Amniotic epithelial cell (primary cell): ENCODE measurements at regions not wholly inside any gene's neighbourhood (a gene's known extent, or its start where the extent isn't known, plus 50 kb on each side); places are given as distances from the start of the nearest gene placed in this dataset.

ENCODE experiments used
- DNase-seq: peaks from one replicate; pipeline ENCODE4 v3.0.0-alpha.2; 2010; ENCODE audit warnings: low read depth

DNA sequence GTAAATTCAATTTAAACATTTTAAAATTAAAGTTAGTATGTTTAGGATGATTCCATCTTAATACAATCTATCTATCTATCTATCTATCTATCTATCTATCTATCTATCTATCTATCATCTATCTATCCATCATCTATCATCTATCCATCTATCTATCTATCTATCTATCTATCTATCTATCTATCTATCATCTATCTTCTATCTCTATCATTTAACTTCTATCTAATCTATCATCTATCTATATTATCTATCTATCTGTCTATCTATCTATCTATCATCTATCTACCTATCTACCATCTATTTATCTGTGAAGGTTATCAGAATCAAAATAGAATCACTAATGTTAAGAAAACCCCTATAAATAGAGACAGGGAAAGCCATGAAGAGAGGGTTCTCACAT, 78.3 kb downstream of the RAMP3 start:
- no peak for DNase-seq

DNA sequence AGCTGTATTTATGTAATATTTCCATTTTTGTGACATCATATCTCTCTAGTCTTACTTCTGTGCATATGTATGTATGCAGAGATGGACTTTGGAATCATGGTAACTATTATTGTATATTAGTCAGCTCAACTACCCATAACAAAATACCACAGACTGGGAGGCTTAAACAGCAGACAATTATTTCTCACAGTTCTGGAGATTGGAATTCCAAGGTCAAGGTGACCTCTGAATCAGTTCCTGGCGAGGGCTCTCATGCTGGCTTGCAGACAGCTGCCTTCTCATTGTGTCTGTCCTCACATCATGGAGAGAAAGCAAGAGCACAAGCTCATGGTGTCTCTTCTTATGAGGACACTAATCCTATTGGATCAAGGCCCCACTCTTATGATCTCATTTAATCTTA, 79.1 kb downstream of the RAMP3 start:
- DNase-seq, result no peak

DNA sequence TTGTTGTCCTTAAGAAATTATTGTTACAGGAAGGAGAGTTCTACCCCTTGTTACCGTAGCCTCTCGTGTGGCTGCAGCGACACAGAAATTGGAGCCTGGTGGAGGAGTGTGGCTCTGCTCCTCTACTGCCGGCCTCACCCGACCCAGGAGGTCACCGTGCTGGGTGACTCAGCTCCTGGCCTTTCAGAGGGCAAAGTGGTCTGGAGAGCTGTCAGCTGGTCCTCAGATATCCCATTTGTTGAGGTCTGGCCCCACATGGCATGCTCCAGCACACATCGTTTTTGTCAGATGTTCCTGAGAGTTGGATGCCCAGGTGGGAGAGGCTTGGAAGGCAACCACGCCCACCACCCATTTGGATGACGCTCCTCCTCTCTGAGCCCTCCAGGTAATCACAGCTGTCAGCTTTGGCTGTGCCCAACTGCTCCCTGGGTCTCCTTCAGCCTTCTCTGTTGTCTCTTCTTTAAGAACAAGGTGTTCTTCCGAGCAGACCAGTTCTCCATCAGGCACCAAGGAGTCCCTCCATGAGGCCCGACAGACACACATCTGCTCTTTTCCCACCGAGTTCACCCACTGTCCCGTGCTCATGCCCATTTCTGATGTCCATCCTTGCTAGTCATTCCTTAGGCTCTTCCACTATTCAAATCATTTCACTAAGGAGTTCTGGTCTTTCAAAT, 80.3 kb downstream of the RAMP3 start:
- no peak for DNase-seq

DNA sequence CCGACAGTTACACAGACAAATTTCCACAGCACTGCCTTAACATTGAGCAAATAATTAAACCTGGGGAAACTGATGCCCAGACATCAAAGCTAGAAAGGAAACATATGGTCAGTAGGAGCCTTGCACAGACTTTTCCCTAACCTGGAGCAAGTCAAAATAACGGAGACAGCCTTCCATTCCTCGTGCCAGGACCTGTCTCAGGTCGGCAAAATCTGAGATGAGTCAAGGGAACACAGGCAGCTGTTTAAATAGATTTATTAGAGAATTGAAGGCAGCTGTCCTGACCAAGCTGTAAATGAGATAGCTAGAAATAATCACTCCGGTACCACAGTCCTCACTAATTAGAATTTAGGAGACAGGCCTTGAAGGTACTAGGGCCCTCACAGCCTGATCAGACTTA, 81.2 kb downstream of the RAMP3 start:
- no peak for DNase-seq

DNA sequence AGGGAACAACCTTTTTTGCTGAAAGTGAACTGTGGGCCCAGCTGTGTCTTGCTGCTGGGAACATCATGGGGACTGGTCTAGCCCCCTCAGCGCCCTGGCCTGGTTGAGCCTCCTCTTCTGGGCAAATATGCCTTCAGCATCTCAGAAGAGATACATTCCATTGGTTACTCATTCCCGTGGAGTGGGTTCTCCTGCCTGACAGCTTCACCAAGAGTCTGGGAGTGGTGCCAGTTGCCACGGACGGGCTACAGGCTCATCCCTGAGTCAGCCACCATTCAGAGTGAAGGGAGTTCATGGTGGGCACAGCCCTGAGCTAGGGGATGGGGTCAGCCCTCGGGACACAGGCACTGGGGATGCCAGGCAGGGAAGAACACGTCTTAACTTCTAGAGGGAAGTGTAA, 81.9 kb downstream of the RAMP3 start:
- peak; percentile 43 for DNase-seq

DNA sequence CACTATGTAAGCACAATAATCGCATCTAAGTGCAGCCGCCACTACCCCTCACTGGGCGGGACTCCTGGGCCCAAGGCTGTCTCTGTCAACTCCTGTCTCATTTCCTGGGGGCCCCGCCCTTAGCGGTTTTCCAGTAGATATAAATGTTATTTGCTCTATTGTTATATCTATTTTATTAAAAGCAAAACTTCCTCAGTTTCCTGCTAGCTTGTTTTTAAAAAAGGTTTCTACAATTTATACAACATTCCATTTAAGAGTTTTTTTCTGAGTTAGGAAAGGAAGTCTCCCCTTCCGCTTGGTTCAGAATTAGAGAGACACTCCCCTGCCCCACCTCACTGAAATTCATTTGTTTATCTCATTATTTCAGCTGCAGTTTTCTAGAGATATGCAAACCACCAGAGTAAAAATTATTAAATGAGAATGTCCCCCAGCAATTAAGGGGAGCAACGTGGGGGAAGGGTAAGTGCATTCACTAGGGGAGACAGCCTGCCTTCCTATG, 82.7 kb downstream of the RAMP3 start:
- DNase-seq, result no peak

DNA sequence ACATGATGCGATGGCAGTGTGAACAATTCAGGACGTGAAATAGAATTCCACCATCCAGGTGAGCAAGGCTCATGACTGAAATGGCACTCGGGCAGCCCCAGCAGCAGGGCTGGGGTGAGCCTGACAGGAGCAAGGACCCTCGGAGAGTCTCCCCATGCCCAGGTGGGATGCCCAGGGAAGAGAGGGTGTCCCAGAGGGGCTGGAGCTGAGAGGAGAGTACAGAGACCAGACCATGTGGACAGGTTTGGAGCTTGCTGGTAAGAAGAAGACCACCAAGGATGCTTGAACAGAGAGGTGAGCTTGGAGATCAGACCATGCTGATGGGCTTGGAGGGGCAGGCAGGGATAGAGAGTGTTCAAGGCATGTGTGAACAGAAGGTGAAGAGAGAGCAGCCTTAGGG, 83.3 kb downstream of the RAMP3 start:
- DNase-seq, result no peak

DNA sequence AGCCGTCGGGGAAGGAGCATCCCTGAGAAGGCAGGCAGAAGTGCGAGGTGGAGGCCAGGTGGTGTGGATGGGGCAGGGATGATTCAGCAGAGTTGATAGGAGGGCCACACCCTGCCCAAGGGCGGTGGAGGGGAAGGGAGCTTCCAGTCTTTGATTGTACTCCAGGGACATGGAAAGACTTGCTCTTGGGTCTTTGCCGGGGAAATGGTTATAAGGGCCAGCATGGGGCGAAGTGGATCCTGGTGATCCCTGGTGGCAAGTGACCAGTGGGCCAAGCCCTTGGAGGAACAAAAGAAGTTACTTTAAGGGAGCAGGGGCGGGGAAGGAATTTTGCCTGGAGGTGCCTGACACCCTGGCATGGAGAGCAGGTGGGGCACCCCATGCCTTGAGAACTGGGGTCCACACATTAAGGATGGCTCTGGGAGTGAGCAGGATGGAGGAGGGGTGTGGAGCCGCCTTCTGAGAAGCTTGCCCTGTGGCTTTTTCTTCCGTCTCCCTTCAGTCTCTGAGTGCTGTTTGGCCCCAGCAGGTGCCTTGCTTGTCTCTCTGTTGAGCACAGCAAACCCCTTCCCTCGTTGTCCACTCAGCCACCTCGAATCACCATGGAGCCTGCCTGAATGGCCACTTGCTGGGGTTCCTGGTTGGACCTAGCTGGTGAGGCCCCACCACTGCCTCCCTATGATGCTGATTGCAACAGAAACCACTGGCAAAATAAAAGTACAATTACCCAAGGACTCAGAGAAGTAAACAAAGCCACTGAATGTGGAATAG, 83.9 kb downstream of the RAMP3 start:
- no peak for DNase-seq

DNA sequence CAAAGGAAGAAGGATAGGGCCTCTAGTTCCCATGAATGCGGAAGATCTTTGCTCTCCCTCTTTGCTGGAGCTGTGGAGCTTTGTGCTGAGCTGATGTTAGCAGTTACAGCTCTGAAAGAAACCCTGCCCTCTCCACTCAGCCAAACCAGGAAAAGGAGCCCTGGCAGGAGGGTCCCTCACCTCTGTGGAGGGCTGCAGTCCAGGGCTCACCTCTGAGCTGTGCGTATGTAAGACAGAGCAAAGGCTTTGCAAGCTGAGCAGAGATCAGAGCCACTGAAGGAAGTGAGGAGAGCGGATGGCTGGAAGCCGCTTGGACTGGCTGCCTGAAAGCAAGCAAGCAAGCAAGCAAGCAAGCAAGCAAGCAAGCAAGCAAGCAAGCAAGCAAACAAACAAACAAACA, 84.7 kb downstream of the RAMP3 start:
- no peak for DNase-seq

DNA sequence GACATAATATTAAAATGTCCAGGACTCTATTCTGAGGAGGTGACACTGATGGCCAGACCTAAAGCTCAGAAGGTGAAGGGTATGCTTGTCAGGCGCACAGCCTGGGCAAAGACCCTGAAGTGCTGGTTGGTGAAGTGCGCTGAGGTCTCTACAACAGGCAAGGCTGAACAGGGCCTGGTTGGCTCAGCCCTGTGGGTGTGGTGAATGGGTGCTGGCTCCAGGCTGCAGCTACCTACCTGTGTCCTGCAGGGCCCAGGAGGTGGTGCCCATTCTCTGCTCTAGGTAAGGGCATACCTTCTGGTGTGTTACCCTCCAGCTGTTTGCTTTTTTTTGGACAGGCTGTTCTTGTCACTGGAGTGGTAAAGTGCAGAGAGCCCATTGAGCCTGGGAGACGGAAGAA, 85.1 kb downstream of the RAMP3 start:
- no peak for DNase-seq

DNA sequence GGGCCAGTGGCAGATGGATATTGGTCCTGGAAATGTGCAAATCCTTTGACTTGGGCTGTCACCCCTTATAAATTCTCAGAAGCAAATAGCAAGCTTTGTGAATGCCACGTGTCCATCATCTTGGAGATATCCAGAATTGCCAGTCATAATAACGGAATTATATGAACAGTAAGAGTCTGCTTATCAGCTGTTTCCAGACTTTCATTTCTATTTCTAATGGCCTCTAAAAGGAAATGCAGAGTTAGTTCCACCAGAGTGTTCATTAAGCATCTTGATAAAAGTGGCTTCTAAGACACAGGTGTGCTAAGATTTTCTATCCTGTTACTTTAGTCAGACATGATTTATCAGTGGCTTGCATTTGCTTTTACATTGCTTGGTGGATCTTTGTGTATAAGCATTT, 87.4 kb downstream of the RAMP3 start:
- DNase-seq, result no peak

DNA sequence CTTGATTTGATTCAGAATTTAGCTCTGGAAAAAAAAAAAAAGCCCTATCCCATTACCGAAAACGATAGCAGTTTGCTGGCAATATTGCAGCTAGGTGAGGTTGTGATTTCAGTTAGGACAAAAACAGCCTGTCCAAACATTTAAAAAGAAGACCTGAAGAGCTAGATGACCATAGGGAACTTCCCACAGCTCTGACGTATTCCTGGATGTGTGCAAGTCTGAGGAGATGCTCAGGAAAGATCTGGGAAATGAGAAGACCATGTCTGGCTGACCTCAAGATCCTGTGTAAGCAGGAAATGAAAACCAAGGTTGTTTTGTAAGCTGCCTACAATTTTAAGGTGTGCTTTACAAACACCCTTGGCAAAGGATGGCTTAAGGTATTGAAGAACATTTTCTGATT, 88.7 kb downstream of the RAMP3 start:
- no peak for DNase-seq

DNA sequence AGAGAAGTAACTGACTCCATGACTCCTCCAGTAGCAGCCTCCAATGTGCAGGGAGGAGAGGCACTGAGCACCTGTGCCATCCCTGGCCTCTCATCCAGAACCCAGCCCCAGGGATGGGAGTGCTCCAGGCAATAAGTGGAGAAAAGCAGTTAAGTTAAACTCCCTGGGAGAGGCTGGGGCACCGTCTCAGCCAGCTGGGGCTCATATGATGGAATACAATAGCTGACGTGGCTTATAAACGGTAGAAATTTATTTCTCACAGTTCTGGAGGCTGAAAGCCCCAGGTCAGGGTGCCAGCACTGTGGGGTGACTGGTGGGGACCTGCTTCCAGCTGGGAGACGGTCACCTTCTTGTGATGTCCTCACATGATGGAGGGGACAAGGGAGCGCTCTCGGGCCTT, 94.7 kb downstream of the RAMP3 start:
- DNase-seq, result no peak

DNA sequence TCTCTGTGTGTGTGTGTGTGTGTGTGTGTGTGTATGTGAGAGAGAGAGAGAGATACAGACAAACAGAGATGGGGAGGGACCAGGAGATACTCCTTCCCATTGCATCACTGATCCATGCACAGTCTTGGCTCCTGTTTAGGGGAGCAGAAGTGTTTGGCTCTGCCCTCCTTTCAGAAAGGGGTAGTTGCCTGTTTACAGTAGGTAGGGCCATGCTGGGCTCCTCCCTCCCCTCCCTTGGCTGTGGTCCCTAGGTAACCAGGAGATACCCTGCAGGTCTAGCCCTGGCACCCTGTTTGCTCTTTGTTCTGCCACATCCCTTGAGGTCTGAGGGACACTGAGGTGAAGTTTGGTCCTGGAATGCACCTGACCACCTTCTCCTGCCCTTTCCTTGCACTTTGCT, 95.3 kb downstream of the RAMP3 start:
- no peak for DNase-seq

DNA sequence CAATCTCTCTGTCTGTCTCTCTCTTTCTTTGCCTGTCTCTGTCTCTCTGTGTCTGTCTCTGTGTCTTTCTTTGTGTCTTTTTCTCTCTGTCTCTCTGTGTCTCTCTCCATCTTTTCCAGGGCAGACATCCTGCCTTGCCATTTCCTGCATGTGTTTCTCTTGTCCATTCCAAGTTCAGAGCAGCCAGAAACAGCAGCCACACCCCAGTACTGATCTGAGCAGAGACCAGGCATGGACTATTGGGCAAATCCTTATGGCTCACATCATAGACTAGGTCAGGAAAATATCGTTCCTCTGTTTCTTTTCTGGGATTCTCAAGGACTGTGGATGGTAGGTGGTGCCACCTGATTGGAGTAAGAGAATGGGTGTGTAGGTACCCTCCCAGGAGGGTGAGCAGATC, 95.8 kb downstream of the RAMP3 start:
- DNase-seq, result no peak

DNA sequence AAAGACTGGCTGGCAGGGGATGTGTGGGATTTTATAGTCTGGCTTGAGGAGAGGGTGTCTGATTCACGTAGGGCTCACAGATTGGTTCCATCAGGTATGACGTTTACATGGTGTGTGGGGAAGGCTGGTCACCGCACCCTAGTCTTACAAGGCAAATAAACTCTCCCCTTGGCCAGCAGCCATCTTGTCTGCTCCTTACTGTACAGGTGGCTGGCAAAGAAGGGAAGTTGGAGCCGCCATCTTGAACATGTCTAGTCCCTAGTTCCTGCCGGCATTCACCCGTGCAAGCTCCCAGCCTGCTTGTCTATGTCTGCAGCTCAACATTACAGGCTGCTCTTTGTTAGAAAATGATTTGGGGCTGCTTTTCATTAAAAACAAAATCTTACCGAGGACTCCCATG, 97.6 kb downstream of the RAMP3 start:
- DNase-seq, result no peak

DNA sequence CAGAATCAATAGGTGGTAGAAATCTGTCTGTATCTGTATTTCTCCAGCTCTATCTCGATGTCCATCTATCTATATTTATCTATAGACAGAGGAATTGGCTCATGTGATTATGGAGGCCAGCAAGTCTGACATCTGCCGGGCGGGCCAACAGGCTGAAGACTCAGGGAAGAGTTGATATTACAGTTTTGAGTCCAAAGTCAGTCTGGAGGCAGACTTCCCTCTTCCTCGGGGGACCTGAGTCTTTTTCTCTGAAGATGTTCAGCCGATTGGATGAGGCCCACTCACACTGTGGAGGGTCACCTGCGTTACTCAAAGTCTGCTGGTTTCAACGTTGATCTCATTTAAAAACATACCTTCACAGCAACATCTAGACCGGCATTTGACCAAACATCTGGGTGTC, 98.7 kb downstream of the RAMP3 start:
- no peak for DNase-seq

DNA sequence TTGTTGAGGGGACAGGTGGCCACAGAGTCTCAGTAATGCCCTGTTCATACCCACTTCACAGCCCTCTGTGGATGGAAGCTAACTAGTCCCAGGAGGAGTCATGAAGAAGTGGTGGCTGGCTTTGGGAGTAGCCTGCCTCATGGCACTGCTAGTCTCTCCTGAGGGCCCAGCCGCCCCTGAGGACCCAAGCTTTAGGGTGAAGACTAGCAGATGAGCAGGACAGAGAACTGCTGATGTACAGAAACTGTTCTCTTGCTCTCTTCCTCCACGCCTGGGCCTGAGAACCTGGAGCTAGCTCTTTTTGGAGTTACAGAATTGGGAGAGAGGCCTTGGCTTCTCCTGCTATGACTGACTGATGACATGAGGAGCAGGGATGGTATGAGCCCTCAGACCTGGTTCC, 99.2 kb downstream of the RAMP3 start:
- no peak for DNase-seq

DNA sequence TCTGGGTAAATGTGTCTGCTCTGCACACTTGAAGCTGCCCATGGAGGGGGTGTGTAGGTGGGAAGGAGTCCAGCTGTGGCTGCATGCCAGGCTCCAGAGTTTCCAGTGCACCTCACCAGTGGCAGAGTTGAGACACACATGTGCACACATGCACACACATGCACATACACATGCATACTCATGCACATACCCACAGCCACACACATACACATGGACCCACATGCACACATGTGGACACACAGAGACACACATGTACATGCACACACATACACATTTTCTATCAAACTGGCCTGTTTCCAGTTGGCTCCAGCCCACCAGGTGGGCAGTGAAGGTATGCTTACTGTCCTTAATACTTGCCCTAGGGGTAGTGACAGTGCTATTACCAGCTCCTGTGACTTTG, 99.7 kb downstream of the RAMP3 start:
- no peak for DNase-seq

DNA sequence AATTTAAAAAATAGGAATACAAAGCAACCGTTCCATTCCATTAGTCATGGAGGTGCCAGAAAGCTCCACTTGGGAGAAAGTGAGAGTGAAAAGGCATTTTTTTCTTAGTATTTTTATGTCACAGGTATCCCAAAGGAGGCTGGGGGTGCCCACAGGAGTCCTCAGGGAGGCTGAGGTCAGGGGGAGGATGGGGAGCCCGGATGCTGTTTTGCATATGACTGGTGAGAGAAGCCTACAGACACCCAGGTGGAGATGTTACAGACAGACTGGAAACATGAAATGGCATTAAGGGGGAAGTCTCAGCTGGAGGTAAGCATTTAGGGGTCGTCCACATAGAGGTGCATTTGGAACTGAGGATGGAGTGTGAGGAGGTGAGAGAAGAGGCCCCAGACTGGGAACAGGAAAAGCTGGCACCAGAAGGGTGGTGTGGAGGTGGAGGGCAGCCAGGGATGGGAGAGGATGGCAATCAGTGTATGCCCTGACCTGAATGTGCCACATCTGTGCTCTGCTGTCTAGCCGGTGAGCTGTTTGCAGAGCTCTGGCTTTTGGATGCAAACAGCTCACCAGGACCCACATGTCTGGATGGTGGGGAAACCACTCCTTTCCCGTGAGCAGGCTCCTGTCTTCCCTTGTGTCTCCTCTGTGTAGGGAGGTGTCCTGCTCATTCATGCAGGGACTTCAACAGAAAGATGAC, 101.1 kb downstream of the RAMP3 start:
- DNase-seq, result no peak

DNA sequence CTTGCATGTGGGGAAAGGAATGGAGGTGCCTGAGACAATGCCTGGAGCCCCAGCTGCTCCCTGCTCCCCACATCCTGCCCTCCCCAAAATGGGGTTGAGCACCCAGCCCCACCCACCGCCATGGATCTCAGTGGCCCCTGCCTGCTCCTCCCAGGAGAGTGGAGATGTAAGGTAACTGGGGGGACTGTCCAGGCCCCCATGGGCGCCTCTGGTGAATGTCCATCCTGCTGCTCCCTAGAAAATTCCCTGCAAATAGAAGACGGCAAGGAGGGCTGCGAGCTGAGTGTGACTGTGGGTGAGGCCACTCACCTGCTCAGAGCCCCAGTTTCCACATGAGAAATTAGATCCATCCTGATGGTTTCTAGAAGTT, 101.6 kb downstream of the RAMP3 start:
- DNase-seq, result no peak

DNA sequence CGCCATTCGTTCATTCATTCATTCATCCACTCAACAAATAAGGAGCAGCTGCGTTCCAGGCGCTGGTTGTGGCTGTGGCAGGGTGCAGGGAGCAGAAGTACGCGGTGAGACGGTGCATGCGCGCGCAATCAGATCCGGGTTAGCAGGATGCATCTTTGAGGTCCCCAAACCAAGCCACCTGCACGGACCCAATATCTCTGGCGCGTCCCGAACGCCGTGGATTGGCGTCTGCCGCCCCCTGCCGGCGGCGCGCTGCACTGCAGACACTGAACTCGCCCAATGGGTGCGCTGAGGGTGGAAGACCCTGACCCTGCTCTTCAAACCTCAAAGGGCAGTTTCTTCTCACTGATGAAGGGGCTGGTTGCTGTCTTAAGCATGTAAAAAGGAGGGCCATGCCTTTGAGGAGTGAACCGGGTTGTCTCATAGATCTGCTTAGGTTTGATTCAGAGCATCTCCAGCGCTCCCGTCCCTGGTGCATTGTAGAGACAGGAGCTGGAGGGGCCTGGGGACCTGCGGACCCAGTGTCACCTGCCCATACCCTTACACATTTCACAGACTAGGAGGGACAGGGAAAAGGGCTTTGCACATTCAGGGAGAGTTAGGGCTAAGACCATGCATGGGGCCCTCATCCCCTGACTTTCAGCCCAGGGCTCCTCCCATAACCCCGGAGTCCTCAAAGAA, 102.5 kb downstream of the RAMP3 start:
- no peak for DNase-seq

DNA sequence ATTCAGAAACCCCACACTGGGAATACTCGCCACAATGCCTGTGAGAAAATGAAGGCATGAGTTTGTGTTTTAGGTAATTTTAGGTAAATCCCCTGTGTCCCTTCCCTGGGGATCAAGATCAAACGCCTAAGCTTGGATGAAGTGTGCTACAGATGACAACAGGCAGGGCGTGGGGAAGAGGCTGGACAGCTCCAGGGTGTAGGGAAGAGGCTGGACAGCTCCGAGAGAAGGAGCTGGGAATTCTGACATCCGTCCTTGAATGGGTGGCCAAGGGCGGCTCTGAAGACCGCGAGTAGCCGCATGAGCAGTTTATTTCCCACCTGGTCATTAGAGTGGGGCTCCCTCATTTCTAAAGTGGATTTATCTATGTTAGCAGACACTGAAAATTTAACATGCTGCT, 109.7 kb downstream of the RAMP3 start:
- peak; percentile 3 for DNase-seq
